Prostate gland (tissue), 2 donors: ENCODE measurements at regions not wholly inside any gene's neighbourhood (a gene's known extent, or its start where the extent isn't known, plus 50 kb on each side); places are given as distances from the start of the nearest gene placed in this dataset.

Experiments
- CTCF ChIP-seq, 4 experiments: fragments of 200-600 bp in 2 of 4; fragments of 450-650 bp in 2 of 4; sonication (generic) in 2 of 4; IDR thresholded peaks; 1 replicate in 3 of 4; 2 replicates in 1 of 4; pipeline ENCODE4 v1.5.1; 2016 to 2019; ENCODE audit warnings: antibody characterized with exemption in 4 of 4, mild to moderate bottlenecking in 2 of 4, moderate library complexity in 2 of 4
- POLR2A ChIP-seq: fragments of 450-650 bp; IDR thresholded peaks from one replicate; pipeline ENCODE4 v1.6.1; 2016; ENCODE audit warnings: antibody characterized with exemption, mild to moderate bottlenecking

GRCh38 chr6:9766240-9766915, 648.5 kb downstream of the TFAP2A start:
- TF ChIP-seq CTCF (IDR thresholded peaks at IDR 0.05) (no peak), POLR2A (no peak)
